Endodermal cell (in vitro differentiated cells): ENCODE measurements at regions not wholly inside any gene's neighbourhood (a gene's known extent, or its start where the extent isn't known, plus 50 kb on each side); places are given as distances from the start of the nearest gene placed in this dataset.

Source experiments
- DNase-seq: peaks from one replicate; pipeline ENCODE4 v3.0.0-alpha.2; 2017
- H3K27ac ChIP-seq: 2 replicates; pipeline ENCODE4 v1.5.1; 2013; ENCODE audit warnings: mild to moderate bottlenecking, low read depth, low read length, moderate library complexity
- H3K27me3 ChIP-seq: 2 replicates; pipeline ENCODE4 v1.6.1; 2013; ENCODE audit warnings: mild to moderate bottlenecking, low read length, moderate library complexity; ENCODE audit not compliant: insufficient read depth, control insufficient read depth, poor library complexity, severe bottlenecking
- H3K36me3 ChIP-seq: 2 replicates; pipeline ENCODE4 v1.7.0; 2013; ENCODE audit warnings: mild to moderate bottlenecking, low read length, moderate library complexity; ENCODE audit not compliant: control insufficient read depth, insufficient read depth
- H3K4me1 ChIP-seq: one replicate; pipeline ENCODE4 v1.7.0; 2013; ENCODE audit warnings: low read length; ENCODE audit not compliant: control insufficient read depth, insufficient read depth
- H3K4me3 ChIP-seq: 2 replicates; pipeline ENCODE4 v1.5.1; 2013; ENCODE audit warnings: mild to moderate bottlenecking, low read length, moderate library complexity
- H3K9ac ChIP-seq: 2 replicates; pipeline ENCODE4 v1.6.1; 2013; ENCODE audit warnings: mild to moderate bottlenecking, low read length, moderate library complexity; ENCODE audit not compliant: poor library complexity, severe bottlenecking; ENCODE audit errors: extremely low read depth
- H3K9me3 ChIP-seq: 2 replicates; pipeline ENCODE4 v1.6.1; 2013; ENCODE audit warnings: mild to moderate bottlenecking, low read length, moderate library complexity; ENCODE audit not compliant: control insufficient read depth
- H3K27ac Mint-ChIP-seq: 2 replicates; pipeline ENCODE4 v1.8.0; 2020; ENCODE audit warnings: mixed read lengths
- H3K27me3 Mint-ChIP-seq: 2 replicates; pipeline ENCODE4 v1.8.0; 2021; ENCODE audit warnings: mild to moderate bottlenecking, mixed read lengths; ENCODE audit not compliant: insufficient read depth
- H3K36me3 Mint-ChIP-seq: 2 replicates; pipeline ENCODE4 v1.8.0; 2020; ENCODE audit warnings: low read depth, mixed read lengths
- H3K4me1 Mint-ChIP-seq: 2 replicates; pipeline ENCODE4 v1.8.0; 2020; ENCODE audit warnings: mixed read lengths
- H3K4me3 Mint-ChIP-seq: 2 replicates; pipeline ENCODE4 v1.8.0; 2020; ENCODE audit warnings: mild to moderate bottlenecking, moderate library complexity, mixed read lengths
- H3K9me3 Mint-ChIP-seq: 2 replicates; pipeline ENCODE4 v1.8.0; 2020; ENCODE audit warnings: mild to moderate bottlenecking, mixed read lengths
- CTCF ChIP-seq: fragments of 200-600 bp; sonication (generic); conservative IDR thresholded peaks from 2 replicates; pipeline ENCODE4 v1.5.0; 2021; ENCODE audit warnings: antibody characterized with exemption, mild to moderate bottlenecking
- WGBS, 2 experiments: methylation state at CpG; one replicate each; pipeline versions ENCODE4 v1.1.5 to v1.1.7; 2013; ENCODE audit warnings: missing lambda C conversion rate in 2 of 2, mixed read lengths in 1 of 2; ENCODE audit not compliant: insufficient coverage in 1 of 2, insufficient read length in 1 of 2; 5-methylcytosine and 5-hydroxymethylcytosine counted together

- H3K9ac ChIP-seq = no peak overlapping the region
- H3K27me3 Mint-ChIP-seq = peaks cover 33% of the 10 kb centered on the region
- H3K9me3 Mint-ChIP-seq = no peaks in the 10 kb centered on the region
- no peaks in the 10 kb centered on the region for H3K36me3 ChIP-seq
- H3K27ac ChIP-seq = no peak overlapping the region
- H3K36me3 Mint-ChIP-seq = no peaks in the 10 kb centered on the region
- no peak for TF ChIP-seq CTCF
- no peak overlapping the region for H3K27ac Mint-ChIP-seq
- H3K4me3 ChIP-seq = no peak overlapping the region
- peaks cover 15% of the 10 kb centered on the region for H3K27me3 ChIP-seq
- no peaks in the 10 kb centered on the region for H3K4me1 ChIP-seq
- peaks cover 2% of the 10 kb centered on the region for H3K4me1 Mint-ChIP-seq
- no peaks in the 10 kb centered on the region for H3K9me3 ChIP-seq
- H3K4me3 Mint-ChIP-seq = no peak overlapping the region
- DNase-seq = no peak
Measured at GRCh38 chr2:34954758-34955157, 1355.7 kb upstream of the FAM98A start.

DNA sequence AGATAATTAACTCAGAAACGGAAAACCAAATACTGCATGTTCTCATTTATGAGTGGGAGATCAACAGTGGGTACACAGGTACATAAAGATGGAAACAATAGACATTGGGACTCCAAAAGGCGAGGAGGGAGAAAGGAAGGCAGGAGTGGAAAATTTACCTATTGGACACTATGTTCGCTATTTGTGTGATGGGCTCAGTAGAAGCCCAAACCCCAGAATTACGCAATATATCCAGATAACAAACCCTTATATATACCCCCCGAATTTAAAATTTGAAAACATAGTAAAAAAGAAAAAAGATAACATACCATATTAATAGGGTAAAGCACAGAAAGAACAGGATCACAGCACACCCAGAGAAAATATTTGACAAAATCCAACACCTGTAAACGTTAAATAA lies 1351.7 kb upstream of the FAM98A start:
- H3K4me1 Mint-ChIP-seq = peaks cover 7% of the 10 kb centered on the region
- H3K4me3 ChIP-seq = no peak overlapping the region
- no peak overlapping the region for H3K27ac Mint-ChIP-seq
- H3K36me3 Mint-ChIP-seq = no peaks in the 10 kb centered on the region
- no peak overlapping the region for H3K9ac ChIP-seq
- no peak overlapping the region for H3K27ac ChIP-seq
- H3K27me3 ChIP-seq = peaks cover 15% of the 10 kb centered on the region
- WGBS, 2 experiments = 43 to 87% methylated on average over 1 to 5 of the region's 6 CpGs
- peaks cover 56% of the 10 kb centered on the region for H3K27me3 Mint-ChIP-seq
- H3K4me3 Mint-ChIP-seq = no peak overlapping the region
- H3K9me3 Mint-ChIP-seq = peaks cover 16% of the 10 kb centered on the region
- H3K36me3 ChIP-seq = no peaks in the 10 kb centered on the region
- H3K4me1 ChIP-seq = no peaks in the 10 kb centered on the region
- no peak for DNase-seq
- no peak for TF ChIP-seq CTCF
- H3K9me3 ChIP-seq = peaks cover 5% of the 10 kb centered on the region

DNA sequence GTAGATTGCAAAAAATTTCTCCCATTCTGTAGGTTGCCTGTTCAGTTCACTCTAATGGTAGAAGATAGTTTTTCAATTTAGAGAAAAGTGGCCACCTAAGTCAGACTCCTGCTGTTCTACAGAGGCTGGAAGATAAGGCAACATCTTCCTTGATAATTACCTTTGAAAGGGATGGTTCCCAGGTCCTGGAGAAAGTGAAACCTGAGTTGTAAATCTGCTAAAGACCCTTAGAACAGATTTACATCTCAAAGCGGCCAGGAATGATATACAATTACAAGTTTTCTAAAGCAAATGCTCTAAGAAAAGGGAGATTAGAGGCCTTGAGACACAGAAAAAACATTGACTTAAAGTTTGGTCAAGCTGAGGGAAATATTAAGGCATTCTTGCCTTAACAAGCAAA lies 1350.2 kb upstream of the FAM98A start:
- no peak overlapping the region for H3K27ac Mint-ChIP-seq

More for the DNA sequence above, 1350.2 kb upstream of the FAM98A start:
- Histone ChIP-seq H3K4me3 (no peak overlapping the region), H3K36me3 (no peaks in the 10 kb centered on the region), H3K9ac (no peak overlapping the region), H3K9me3 (peaks cover 5% of the 10 kb centered on the region), H3K27ac (no peak overlapping the region), H3K4me1 (no peaks in the 10 kb centered on the region), H3K27me3 (peaks cover 15% of the 10 kb centered on the region)
- Mint-ChIP-seq H3K4me3 (no peak overlapping the region), H3K36me3 (no peaks in the 10 kb centered on the region), H3K27me3 (peaks cover 62% of the 10 kb centered on the region), H3K4me1 (peaks cover 7% of the 10 kb centered on the region), H3K9me3 (peaks cover 16% of the 10 kb centered on the region)
- no peak for DNase-seq
- no peak for TF ChIP-seq CTCF
- 38% methylated on average over 1 of the region's 1 CpG; no CpG with 5 or more reads in 1 of the 2 experiments for WGBS, 2 experiments
